ENCODE measurements at regions not wholly inside any gene's neighbourhood (a gene's known extent, or its start where the extent isn't known, plus 50 kb on each side); places are given as distances from the start of the nearest gene placed in this dataset.
A peak's percentile ranks its signal among the peaks of the same experiment; 100 is the strongest.

DNA sequence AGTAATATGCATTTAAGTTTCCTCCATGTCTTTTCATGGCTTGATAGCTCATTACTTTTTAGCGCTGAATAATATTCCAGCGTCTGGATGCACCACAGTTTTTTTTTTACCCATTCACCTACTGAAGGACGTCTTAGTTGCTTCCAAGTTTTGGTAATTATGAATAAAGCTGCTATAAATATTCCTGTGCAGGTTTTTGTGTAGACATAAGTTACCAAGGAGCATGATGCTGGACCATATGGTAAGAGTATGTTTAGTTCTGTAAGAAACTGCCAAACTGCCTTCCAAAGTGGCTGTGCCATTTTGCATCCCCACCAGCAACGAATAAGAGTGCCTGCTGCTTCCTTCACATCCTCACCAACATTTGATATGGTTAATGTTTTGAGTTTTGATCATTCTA, 195.6 kb downstream of the PIK3R1 start:
- no peak overlapping the region for H3K4me3 Mint-ChIP-seq
- ATAC-seq = no peak
- H3K36me3 Mint-ChIP-seq = no peaks in the 10 kb centered on the region
- H3K27me3 Mint-ChIP-seq = peaks cover 9% of the 10 kb centered on the region
- H3K4me1 Mint-ChIP-seq = peaks cover 18% of the 10 kb centered on the region
- H3K9me3 Mint-ChIP-seq = no peaks in the 10 kb centered on the region
- H3K27ac Mint-ChIP-seq = no peak overlapping the region

DNA sequence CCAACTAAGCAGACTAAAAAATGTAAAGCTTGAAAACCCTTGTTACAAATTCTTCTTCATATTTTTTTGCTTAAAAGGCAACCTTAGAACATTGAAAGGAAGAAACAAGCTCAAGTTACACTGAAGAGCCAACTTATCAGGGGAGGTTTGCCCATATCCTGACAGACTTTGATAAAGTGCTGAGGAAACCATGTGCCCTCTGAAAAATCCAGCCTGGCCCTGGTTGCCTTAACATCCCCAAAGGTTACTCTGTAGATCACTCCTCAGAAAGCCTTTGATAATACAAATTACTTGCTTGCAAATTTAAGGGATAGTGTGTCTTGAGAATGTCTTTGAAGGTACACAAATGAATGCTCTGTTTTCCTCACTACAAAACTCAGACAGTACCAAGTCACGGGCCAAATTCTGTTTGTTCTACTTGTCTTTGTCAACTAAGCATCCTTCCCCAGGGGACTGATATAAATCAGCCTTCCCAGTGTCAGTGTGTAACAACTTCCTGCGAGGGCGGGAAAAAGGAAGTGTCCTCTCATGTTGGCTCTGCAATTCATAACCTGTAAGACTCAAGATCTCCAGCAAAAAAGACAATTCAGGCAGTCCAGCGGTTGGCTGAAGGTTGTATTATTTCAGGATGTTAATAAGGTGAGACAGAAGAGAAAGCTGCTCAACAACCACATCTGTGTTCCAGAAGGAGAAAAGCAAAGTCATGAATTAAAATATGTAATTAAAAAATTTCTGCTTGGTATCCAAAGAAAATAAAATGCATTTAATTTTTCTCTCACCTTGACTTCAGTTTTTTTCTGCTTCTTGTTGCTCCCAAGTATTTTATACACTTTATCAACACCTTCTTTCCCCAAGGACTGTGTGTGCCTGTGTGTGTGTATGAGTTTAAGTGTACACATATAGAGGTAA, 199.9 kb downstream of the PIK3R1 start:
- Mint-ChIP-seq H3K9me3 (no peaks in the 10 kb centered on the region), H3K4me3 (no peak overlapping the region), H3K36me3 (no peaks in the 10 kb centered on the region), H3K27ac (no peak overlapping the region), H3K4me1 (peaks cover 17% of the 10 kb centered on the region), H3K27me3 (peaks cover 9% of the 10 kb centered on the region)
- no peak for ATAC-seq

DNA sequence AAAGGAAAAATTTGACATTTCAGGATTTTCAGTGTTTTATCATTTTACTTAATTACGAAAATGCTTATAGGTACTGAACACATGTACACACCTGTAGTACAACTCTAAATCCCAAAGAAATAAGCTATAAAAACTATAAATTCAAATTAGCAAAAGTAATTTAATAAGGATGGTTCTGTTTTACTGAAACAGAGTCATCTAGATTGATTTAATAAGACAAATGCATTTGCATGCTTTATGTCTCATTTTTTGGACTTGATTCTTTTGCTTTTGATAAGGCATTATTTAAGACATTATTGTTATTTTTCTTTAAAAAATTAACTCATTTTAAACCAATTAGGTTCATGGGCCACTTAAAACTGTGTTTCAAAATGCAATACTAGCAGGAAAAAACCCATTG, 201.2 kb downstream of the PIK3R1 start:
- no peak for ATAC-seq
- Mint-ChIP-seq H3K9me3 (no peaks in the 10 kb centered on the region), H3K27me3 (peaks cover 9% of the 10 kb centered on the region), H3K27ac (no peak overlapping the region), H3K36me3 (no peaks in the 10 kb centered on the region), H3K4me1 (peaks cover 18% of the 10 kb centered on the region), H3K4me3 (no peak overlapping the region)

DNA sequence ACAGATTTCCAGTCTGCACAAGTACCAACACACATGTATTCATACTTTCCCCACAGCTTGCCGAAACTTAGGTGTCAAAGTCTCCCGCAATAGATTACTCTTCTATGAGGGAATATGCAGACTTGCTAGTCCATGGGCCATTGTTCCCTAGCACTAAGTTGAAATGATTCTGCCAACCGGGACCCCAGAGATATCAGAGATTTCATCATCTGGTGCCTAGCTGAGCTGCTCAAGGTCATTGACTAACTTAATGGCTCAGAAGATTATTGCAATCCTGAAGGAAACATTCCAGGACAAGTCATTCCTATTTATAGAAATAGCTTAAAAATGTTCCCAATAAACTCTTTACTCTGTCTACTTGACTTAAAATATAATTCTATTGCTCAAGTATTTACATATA, 202.6 kb downstream of the PIK3R1 start:
- Mint-ChIP-seq H3K9me3 (no peaks in the 10 kb centered on the region), H3K4me1 (peaks cover 24% of the 10 kb centered on the region), H3K4me3 (no peak overlapping the region), H3K27ac (no peak overlapping the region), H3K27me3 (no peaks in the 10 kb centered on the region), H3K36me3 (no peaks in the 10 kb centered on the region)
- ATAC-seq = no peak

DNA sequence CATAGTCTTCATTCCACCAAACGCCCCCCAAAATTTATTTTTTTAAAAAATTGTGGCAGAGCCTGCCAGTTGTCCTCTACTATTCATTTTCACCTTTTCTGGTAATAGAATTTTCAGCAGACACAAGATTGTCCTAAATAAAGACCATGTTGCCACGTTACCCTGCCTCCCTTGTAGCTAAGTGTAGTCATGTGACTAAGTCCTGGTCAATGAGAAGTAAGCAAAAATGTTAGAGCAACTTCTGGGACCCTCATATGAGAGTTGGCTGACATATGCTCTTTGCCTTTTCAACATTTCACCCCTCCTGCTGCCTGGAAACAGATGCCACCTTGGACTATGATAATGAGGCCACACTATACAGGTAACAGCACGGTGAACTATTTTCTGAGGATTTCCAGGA, 203.1 kb downstream of the PIK3R1 start:
- Mint-ChIP-seq H3K36me3 (no peaks in the 10 kb centered on the region), H3K9me3 (no peaks in the 10 kb centered on the region), H3K27me3 (no peaks in the 10 kb centered on the region), H3K4me3 (no peak overlapping the region), H3K27ac (no peak overlapping the region), H3K4me1 (peaks cover 29% of the 10 kb centered on the region)
- ATAC-seq = no peak

DNA sequence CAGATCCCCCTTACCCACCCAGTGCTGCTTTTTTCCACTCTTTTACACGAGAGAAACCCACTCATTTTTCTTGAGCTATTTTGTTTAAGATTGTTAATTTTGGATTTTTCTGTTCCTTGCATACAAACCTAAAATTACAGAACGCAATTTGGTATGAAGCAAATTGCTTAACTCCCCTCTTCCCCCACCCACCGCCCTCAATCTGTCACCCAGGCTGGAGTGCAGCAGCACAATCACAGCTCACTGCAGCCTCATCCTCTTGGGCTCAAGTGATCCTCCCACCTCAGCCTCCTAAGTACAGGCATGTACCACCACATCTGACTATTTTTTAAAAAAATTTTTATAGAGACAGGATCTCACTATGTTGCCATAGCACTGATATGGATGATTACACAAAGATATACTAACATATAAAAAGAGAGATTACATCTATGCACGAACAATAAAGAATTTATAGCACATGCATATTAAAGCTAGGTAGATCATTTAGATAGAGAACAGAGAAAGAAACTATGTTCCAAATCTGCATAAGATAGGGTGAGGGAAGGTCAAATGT, 203.6 kb downstream of the PIK3R1 start:
- no peaks in the 10 kb centered on the region for H3K36me3 Mint-ChIP-seq
- H3K9me3 Mint-ChIP-seq = no peaks in the 10 kb centered on the region
- ATAC-seq = no peak
- H3K4me1 Mint-ChIP-seq = peaks cover 29% of the 10 kb centered on the region
- H3K4me3 Mint-ChIP-seq = no peak overlapping the region
- H3K27me3 Mint-ChIP-seq = no peaks in the 10 kb centered on the region
- H3K27ac Mint-ChIP-seq = no peak overlapping the region

DNA sequence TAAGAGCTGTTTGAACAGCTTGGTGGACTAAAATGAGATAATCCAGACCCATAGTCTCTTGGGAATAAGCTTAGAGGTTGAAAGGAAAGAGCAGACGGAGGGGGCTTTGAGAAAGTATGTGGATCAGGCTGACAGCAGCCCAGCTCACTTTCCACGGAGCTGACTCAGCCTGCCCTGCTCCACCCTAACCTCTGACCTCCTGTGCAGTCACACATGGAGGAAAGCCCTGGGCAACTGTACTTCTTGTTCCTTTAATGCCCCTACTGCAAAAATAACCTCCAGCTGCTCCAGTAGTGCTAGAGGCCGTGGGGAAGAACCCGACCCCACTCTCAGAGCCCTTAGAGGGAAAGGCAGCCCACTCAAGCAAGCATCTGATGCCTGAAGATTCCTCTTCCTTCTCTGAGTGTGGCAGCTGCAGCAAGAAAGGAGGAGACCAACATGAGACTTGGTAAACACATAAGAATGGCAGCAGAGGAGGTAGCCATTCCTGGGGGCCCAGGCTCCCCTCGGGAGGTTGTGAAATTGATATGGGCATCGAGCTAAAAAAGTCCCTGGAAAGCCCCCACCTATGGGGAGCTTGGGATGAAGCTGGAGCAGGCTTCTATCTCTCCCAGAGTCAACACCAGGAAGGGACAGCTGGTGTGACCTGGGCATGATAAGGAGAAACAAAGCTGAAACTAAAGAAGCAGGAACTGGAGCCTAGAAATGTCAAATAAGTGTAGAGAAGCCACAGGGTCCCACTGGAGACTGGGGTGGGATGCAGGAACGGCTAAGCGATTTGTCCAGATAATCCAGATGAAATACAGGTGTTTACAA, 204.3 kb downstream of the PIK3R1 start:
- H3K27ac Mint-ChIP-seq = no peak overlapping the region
- H3K36me3 Mint-ChIP-seq = no peaks in the 10 kb centered on the region
- no peak for ATAC-seq
- no peaks in the 10 kb centered on the region for H3K27me3 Mint-ChIP-seq
- H3K4me3 Mint-ChIP-seq = no peak overlapping the region
- peaks cover 31% of the 10 kb centered on the region for H3K4me1 Mint-ChIP-seq
- no peaks in the 10 kb centered on the region for H3K9me3 Mint-ChIP-seq

DNA sequence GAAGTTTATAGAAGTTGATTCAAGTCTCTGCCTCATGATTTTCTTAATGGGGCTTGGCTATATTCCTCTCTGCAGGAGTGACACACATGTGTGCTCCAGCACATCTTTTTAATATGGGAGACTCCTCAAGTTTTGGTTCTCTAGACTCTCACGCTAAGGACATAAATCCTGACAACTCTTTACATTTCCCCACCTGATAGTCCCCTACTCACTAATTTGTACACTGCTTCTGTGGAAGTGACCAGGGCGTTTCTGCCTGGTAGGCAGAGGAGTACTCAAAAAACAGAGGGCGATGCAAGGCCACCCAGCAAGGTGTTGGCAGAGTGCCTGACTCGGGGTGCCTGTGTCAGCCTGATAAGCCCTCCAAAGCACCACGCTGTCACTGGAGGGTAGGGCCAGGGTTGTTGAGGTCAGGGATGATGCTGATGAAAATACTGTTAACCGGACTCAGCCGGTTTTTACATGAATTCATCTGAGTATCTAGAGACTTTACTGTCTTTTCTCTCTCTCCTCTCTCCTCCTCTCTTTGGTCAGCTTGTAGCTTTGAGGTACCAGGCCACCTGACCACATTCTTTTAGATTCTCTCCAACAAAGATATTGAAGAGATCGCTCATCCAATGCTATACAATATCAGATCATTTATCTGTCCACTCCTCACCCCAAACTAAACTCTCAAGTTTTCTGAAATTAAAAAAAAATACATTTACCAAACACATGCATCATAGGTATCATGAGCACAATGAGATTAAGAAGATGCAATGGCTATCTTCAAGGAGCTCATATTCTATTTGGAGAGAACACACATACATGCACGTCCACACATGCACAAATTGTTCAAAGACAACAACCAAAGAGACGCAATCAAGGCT, 205.2 kb downstream of the PIK3R1 start:
- Mint-ChIP-seq H3K9me3 (no peaks in the 10 kb centered on the region), H3K27me3 (no peaks in the 10 kb centered on the region), H3K4me3 (no peak overlapping the region), H3K4me1 (peaks cover 33% of the 10 kb centered on the region), H3K36me3 (no peaks in the 10 kb centered on the region), H3K27ac (no peak overlapping the region)
- ATAC-seq = no peak

DNA sequence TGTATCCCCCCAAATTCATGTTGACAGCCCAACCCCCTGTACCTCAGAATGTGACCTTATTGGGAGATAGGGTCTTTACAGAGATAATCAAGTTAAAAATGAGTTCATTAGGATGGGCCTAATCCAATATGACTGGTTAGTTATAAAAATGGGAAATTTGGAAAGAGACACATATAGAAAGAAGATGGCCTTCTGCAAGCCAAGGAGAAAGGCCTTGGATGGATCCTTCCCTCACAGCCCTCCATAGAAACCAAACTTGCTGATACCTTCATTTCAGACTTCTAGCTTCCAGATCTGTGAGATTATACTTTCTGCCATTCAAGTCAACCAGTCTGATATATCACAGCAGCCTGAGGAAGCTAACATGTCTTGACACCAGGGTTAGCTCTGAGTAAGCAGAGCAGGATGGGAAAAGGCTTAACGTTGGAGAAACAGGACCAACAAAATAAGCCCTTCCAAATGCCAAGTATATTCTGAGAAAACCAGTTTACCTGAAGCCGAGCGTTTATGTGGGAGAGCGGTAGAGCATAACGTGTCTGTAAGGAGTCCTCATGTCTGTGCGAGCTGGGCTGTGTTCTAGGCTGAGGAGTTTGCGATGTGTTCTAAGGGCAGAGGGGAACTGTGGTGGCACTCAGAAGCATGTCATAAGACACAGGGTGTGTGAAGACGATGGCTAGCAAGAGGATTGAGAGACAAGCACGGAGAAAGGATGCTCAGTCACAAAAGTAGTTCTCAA, 206.1 kb downstream of the PIK3R1 start:
- H3K27ac Mint-ChIP-seq = no peak overlapping the region
- no peak overlapping the region for H3K4me3 Mint-ChIP-seq
- ATAC-seq = no peak
- no peaks in the 10 kb centered on the region for H3K9me3 Mint-ChIP-seq
- H3K27me3 Mint-ChIP-seq = no peaks in the 10 kb centered on the region
- no peaks in the 10 kb centered on the region for H3K36me3 Mint-ChIP-seq
- H3K4me1 Mint-ChIP-seq = peaks cover 31% of the 10 kb centered on the region

DNA sequence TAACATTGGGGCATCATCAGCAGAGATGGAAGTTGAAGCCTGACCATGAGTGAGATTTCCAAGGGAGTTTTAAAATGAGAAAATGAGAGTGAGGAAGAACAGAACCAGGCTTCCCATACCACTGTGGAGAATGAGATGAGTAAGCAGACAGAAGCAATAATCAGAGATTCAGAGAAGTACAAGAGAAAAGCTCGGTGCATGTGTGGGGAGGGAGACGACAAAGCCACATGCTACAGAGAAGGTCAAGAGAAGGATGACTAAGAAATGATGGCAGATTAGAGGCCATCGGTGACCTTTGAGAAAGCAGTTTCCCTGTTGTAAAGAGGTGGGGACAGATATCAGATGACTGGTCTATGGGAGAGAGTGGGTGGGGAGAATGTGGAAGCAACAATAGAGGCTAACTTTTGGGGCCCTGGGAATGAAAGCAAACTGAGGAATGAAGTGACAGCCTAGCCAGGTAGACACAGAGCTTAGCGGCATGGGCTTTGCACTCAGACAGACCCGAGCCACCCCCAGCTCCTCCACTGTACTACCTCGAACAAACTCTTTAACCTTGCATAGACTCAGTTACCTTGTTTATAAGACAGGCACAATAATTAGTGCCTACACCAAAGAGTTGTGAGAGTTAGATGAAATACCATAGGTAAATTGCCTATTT, 207.7 kb downstream of the PIK3R1 start:
- no peak overlapping the region for H3K4me3 Mint-ChIP-seq
- peak; percentile 89 for ATAC-seq
- no peaks in the 10 kb centered on the region for H3K36me3 Mint-ChIP-seq
- H3K4me1 Mint-ChIP-seq = peaks cover 31% of the 10 kb centered on the region
- H3K27me3 Mint-ChIP-seq = no peaks in the 10 kb centered on the region
- no peaks in the 10 kb centered on the region for H3K9me3 Mint-ChIP-seq
- H3K27ac Mint-ChIP-seq = peak overlapping the region; percentile 1

DNA sequence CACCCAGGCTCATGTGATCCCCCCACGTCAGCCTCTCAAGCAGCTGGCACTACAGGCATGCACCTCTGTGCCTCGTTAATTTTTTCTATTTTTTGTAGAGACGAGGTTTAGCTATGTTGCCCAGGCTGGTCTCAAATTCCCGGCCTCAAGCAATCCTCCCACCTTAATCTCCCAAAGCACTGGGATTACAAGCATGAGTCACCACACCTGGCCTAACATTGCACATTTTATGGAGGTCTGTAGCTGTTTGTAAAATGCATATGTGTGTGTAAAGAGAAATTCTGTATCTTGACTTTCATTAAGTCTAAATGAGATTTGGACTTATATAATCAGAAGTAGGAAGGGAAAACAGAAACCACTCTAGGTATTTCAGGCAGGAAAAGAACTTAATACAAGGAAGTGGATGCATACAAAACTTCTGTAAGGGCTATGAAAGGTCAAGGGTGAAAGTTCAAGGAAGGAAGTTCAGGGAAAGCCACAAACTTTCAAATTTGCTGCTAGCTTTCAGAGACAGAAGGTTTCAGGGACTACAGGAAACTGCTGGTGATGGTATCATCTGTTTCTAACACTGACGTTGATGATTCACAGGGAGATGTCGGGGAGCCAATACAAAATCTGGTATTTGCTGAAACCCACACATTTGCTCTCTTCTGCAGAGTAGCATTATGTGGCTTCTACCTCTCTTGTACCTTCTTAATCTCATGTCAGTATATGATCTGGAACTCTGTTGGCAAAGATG, 209.4 kb downstream of the PIK3R1 start:
- Mint-ChIP-seq H3K36me3 (no peaks in the 10 kb centered on the region), H3K9me3 (no peaks in the 10 kb centered on the region), H3K27ac (peak overlapping the region; percentile 31), H3K27me3 (no peaks in the 10 kb centered on the region), H3K4me3 (no peak overlapping the region), H3K4me1 (peaks cover 27% of the 10 kb centered on the region)
- peak; percentile 53 for ATAC-seq

DNA sequence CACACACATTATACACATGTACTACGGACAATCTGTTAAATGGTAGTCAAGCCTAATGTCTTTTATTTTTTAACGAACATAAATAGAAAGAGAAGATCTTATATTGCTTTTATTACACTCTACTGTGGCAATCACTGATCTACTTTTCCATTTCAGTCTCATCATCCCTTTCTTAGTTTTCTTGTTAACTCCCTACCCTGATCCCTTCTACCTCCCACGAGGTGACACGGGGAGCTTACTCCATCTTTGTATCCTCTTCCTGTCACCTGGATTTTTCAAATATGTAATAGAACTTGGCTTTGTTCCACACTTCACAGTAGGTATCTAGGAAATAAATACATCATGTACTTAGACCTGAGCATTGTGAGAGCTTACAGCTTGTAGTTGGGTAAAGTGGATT, 211.0 kb downstream of the PIK3R1 start:
- H3K4me3 Mint-ChIP-seq = no peak overlapping the region
- peaks cover 33% of the 10 kb centered on the region for H3K4me1 Mint-ChIP-seq
- no peak for ATAC-seq
- H3K9me3 Mint-ChIP-seq = no peaks in the 10 kb centered on the region
- H3K27ac Mint-ChIP-seq = no peak overlapping the region
- no peaks in the 10 kb centered on the region for H3K27me3 Mint-ChIP-seq
- H3K36me3 Mint-ChIP-seq = no peaks in the 10 kb centered on the region

DNA sequence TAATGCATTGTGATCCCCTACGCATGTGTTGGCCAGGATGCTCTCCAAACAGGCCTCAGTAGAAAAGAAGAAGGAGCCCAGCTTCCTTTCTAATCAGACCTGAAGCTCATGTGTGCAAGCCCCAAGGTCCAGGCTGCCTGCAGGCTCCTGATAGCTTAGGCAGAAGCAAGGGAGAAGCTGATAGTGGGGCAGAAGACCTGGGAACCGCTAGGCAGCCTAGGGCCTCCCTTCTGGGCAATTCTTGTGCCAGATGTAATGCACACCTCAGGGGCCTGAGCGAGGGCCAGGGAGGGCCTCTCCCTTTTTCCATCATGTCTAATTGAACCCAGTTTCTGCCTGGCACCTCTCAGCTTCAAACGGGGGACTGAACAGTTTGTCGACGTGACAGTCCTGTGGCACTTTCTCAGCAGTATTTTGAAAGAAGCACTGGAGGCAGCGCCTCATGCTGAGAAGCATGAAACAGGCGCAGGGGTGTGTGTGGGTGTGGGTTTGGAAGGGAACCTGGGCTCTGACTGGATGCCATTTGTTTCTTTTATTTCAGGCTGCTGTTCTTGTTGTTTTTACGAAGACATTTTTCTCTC, 212.8 kb downstream of the PIK3R1 start:
- H3K4me3 Mint-ChIP-seq = no peak overlapping the region
- no peak for ATAC-seq
- H3K27me3 Mint-ChIP-seq = no peaks in the 10 kb centered on the region
- H3K36me3 Mint-ChIP-seq = no peaks in the 10 kb centered on the region
- no peaks in the 10 kb centered on the region for H3K9me3 Mint-ChIP-seq
- no peak overlapping the region for H3K27ac Mint-ChIP-seq
- peaks cover 35% of the 10 kb centered on the region for H3K4me1 Mint-ChIP-seq

All from stimulated activated memory B cell treated with anti-CD40 and anti-IgM and Interleukin-4, amounts not matched to agents 10 μg/mL and 1 μg/mL and 100 μg/mL, for 72 hours (primary cell).